HG03135 (cell line): ENCODE measurements at regions not wholly inside any gene's neighbourhood (a gene's known extent, or its start where the extent isn't known, plus 50 kb on each side); places are given as distances from the start of the nearest gene placed in this dataset.
A peak's percentile ranks its signal among the peaks of the same experiment; 100 is the strongest.

Experiments
- ATAC-seq: cut with Tn5 transposase; IDR thresholded peaks from one replicate; pipeline ENCODE4 v1.9.1; 2021; ENCODE audit warnings: mild to moderate bottlenecking, moderate library complexity; ENCODE audit not compliant: unreplicated experiment

DNA sequence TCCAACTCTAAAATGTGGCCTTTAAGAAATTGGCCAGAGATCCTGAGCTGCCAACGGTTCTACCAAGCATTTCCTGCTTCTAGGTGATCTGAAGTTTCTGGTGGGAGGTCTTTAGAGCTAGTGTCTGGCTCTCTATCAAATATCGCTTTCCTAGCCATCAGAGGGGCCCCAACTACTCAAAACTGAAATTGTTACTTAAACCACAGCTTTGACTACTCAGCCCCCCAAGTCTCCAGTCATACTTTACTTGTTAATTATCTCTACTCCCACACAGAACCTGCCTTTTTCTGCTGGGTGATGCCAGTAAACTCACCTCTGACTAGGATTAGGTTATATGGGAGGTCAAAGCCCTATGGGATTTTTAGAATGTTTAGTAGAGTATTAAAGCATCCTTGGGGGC is 95.1 kb downstream of the FASLG start:
- no peak for ATAC-seq

DNA sequence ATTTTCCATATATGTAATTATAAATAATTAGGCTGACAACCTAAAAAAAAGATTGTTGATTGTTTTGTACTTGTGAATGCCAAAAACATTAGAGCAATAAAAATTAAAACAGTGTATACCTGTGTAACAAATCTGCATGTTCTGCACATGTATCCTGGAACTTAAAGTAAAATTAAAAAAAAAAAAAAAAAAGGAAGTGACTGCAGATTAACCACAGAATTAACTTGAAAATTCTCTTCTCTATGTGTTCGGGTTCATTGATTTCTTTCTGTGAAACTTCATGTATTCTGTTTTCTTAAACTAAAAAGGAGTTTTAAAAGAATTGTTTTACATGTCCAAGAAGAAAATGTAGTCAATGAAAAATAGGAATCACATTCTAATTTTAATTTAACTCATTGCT is 95.7 kb downstream of the FASLG start:
- no peak for ATAC-seq

DNA sequence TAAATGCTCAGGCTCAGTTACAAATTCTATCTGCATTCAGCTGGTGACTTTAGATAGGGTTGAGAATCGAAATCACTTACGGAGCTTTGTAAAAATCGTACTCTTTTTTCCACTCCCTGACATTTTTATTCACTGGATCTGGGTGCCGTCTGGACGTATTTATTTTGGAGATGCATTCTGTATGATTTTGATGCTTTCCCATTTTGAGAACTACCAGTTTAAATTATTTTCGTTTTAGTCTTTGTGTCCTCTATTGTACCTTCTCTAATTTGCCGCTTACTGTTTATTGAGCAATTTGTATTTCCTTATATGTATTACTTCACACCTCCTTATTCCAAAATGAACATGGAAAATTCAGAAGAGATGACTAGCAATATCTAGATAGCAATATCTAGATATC is 96.2 kb downstream of the FASLG start:
- ATAC-seq, result no peak

DNA sequence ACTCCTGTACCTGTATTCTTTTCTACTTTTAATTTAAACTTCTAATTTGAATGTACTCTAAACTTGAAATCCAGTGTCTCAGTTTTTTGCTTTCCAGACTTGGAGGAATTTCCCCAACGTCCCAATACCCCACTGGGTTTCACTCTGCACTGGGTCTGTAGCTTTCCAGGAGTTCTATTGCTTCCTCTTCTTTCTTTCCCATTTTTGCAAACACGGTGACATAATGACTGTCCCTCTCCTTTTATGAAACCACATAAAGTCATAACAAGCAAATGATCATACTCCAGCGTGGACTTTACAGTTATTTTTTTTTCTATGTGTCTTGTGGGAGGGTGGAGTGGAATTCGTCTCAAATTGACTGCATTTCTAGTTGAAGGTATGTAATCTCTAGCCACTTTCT is 97.1 kb downstream of the FASLG start:
- no peak for ATAC-seq

DNA sequence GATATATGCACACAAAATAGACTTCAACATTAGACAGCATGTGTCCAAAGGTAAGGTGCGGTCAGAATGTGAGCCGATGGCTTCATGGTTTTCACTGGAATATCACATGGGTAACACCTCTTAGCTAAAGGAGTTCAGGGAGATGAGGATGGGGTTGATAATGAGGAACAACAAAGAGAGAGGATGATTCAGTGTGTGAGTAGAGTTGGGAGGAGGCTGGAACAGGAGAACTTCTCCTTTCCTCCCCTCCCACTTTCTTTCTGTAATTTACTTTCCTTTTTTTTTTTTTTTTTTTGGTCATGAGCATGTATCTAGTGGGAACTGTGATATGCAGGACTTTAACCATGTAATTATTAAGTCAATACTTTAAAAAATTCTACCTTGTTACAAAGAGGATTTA is 99.4 kb downstream of the FASLG start:
- ATAC-seq, result no peak

DNA sequence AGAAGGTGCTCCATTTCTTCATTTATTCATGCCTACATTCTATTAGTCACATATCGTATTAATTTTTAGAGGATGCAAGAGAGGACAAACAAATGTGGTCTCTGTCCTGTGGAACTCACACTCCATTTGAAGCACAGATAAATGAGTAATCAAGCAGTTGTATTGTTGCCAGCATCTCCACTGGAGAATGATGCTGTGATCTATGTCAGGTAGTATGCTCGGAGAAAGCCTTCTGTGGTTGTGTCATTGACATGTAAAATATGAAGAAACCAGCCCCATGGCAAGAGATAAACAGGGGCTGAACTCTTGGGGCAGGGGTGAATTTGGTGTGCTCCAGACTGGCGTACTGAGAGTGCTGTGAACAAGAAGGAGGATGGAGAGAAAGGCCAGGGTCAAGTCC is 101.2 kb downstream of the FASLG start:
- no peak for ATAC-seq

DNA sequence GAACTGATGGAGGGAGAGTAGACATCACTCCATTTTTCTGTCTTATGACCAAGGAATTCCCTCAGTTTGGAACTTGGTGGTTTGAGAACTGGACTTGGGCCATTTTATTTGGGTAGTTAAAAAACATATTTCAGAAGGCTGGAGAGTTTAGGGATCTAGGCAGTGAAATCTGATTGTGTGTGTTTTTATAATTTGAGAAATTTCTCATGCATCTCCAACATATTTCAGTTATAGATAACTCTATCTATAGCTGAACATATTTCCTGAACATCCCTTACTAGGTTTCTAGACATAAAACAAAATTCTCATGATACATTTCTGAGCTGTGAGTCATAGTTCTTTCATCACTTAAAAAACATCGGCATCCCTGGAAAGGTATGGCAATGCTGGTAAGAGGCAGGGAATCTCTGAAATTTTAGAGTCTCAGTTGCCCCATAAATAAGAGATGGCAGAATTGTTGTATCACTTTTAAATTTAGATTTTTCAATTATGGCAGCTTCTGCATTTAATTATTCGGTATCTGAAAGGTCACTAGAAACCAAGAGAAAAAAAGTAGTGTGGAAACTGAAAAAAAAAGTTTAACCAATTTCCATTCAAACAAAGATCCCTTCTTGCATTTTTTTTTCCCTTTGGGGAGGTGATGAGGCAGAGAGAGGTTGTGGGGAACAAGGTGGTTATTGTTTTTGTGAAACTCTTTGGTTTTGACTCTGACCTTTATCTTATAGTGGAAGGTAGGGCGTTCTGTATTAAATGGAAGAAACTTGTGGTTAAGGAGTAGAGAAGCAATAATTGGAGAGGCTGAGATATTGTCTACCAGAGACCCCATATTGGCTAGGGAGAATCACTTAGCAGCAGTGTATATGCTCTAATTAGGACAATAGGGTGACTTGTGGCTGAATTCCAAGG is 102.9 kb downstream of the FASLG start:
- no peak for ATAC-seq

DNA sequence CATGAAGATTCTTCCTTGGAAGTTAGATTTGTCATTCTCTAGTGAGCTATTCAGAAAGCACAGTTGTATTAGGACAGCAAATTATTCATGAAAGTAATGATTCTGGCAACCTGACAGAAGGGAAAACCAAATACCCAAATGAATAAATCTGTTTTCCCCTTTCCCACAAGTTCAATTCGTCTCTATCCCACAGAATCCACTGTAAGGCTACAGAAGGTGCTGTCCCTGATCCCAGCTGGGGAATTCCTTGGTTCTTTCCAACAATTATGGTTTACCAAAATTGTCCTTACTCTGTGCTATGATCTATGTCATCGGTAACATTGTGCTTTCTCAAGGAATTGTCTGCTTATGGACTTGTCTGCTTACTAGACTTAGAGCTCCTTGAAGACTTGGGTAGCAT is 104.2 kb downstream of the FASLG start:
- ATAC-seq, result no peak

DNA sequence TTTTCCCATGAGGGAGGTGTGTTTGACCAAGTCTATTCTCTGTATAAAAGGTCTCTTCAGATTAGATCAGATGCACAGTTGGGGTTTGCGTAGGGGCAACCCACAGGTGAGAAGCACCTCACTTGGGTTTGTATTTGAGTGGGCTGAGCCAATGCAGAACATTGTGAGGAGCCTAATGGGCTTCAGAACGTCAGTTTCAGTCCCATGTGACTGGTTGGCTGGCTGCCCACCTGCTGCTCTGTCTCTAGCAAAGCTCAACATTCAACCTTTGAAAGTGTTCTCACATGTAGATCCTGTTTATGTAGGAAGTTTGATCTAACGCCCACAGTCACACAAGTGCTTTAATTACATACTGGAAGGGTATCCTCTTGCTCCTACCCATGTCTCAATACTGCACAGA is 105.5 kb downstream of the FASLG start:
- no peak for ATAC-seq

DNA sequence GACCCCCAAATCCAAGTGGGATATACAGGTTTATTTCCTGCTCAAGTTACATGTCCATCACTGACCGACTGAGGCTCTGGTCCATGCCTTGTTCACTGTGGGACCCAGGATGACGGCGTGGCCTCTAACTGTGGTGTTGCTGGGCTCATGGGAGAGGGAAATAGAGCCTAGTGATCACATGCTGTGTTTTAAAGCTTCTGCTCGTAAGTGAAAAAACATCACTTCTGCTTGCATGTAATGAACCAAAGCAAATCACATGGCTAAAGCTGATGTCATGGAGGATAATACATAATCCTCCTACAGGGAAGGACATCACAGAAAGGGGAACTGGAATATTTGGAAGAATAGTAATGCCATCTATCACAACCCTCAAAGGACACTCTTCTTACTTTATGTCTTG is 107.6 kb downstream of the FASLG start:
- no peak for ATAC-seq

DNA sequence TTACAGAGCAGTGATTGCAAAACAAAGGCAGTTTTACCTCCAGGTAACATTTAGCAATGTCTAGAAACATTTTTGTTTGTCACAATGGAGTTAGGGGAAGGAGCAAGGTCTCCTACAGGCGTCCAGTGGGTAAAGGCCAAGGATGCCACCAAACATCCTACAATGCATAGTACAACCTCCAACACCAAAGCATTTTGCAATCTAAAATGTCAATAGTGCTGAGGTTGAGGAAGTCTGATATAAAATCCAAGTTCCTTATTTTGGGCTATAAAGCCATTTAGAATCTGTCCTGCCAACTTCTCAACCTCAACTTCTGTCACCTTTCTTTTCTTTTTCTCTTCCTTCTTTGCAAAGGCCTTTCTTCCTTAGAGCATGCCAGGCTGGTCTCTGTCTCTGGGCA is 111.2 kb downstream of the FASLG start:
- ATAC-seq, result no peak

DNA sequence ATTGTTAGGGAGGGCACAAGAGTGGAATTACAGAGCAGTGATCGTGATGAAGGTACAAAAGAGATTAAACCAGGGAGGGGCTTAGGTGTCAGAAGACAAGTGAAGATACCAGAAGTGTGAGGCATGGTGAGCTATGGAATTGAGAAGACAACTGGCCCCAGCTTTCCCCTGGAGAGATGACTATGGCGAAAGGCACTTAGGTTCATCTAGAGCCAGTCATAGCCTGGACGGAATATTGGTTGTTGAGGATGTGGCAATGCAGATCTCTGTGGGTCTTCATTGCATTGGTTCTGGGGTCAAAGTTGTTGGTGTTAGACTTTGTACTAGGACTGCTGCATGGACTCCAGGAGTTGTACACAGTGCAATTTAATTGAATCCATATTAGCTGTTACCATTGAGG is 115.7 kb downstream of the FASLG start:
- no peak for ATAC-seq

DNA sequence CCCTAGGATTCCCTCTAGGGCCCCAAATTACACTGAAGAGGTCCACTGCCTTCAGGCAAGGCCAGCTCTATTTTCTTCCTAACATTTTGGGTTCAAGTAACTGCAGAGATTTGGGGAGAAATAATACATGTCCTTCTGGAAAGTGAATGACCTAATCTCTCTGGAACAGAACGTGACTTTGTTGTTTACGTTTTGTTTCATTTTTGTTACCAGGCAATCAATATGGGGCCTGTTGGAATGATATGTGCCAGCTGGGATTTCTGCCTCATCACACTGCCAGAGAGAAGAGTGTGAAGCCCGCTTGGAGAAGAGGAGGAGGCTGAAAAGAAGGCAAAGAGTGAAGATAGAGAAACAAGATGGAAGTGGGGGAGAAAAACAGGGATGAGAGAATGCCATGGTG is 116.7 kb downstream of the FASLG start:
- ATAC-seq, result no peak

DNA sequence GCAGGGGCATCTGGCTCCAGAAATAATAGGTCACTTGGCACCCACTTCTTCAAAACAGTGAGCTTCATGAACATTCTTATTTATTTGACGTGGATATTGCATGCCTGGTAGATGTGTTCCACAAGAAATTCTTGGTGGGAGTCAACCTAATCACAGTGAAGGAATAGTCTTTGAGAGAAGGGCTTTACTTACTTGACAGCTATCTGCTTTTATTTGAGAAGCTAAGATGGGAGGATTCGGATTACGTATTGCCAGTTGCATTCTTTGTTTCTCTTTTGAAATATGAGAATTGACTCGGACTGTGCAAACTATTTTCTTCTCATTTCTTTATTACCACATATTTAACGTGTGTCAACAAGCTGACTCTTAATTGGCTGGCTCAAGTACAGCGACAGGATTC is 117.2 kb downstream of the FASLG start:
- ATAC-seq, result no peak

DNA sequence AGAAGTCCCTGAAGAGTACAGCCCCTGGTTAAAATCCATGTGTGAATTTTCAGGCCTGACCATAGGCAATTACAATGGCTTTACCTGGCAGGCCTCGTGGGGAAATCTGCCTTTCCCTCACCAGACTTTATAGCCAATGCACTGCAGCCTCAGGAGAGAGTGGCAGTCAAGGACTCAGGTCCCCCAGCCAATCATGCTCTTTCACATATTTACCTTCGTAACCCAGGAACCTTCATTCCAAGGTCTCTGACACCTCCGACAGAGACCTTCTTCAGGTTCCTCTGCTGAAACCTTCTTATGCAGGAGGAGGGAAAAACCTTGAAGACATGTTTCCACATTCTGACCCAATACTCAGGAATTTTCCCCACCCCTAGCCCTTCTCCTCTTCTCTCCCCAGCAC is 118.9 kb downstream of the FASLG start:
- no peak for ATAC-seq

DNA sequence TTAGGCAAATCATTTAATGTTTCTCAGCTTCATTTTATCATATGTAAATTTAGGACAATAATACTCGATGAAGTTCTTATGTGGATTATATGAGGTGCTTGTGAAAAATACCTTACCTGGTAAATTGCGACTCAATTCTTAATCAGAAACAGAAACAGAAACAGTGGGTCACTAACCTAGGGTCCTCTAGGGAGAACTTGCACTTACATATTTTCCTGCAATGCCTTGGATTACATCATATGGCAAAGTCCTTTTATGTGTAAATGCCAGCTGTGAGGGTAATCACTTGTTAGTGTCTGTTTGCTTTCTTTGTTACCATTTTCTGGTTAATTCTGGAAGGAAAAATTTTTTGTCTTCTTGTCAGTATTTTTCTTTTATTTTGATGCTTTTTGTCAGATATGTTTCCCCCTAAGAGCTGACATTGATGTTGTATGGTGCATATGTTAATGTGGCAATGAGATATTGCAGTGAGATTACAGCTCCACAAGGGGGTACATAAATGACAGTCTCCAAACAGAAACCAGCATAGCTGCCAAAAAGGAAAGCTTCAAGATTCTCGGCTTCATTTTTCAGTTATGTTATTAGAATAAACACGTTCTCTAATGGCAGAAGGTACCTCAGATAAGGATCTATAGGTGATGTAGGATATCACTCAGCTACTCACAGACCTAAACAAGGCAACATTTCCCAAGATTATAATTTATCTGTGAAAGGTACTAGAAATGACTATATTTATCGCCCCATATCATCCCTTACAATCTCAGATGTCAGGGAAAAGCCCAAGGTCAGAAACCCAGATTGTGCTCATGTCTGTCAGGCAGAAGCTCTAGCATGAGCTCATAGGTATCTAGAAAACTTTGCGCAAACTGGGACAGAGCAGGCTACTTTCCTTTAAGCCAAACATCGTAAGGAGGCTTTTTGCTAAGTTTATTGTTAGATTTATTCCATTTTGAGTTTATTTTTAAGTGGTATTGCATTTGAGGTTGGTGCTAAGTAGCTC is 119.9 kb downstream of the FASLG start:
- peak; percentile 71 for ATAC-seq

DNA sequence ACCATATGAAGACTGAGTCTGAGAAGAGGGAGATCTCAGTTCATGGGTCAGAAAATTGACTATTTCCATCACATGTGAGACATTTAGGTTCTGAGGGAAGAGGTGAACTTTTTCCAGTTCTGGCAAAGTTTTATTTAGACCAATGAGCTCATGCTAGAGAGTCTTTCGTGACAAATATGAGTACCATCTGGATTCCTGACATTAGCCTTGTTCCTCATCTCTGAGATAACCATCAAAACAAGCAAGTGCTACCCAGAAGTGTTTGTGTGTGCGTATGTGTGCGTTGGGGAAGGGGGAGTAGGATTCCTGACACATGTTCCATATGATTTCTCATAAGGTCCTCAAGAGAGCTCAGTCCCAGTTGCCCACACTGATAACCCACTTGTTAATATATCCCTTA is 120.6 kb downstream of the FASLG start:
- no peak for ATAC-seq

DNA sequence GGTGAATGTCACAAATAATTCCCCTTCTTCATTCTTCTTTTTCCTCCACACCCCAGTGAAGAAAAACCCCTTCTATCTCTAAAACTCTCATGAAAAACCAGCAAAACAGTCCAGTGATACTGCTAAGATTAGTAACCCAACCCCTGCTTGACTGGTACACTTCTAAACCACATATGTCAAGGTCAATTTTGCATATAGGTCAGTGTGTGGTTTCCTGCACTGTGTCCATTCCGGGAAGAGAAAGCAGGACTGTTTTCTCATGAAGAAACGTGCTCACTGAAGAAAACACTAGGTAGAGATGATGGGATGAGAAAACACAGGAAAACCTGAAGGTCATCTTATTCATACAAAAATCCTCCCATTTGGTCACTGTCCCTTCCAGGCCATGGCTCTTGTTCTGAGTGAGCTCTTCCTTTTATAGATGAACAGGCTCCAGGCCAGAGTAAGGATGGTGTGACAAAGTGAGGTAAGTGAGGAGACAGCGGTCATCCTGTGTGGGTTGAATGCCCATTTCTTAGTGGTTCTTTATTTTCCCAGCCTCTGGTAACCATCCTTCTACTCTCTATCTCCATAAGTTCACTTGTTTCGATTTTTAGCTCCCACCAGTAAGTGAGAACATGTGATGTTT is 122.7 kb downstream of the FASLG start:
- no peak for ATAC-seq

DNA sequence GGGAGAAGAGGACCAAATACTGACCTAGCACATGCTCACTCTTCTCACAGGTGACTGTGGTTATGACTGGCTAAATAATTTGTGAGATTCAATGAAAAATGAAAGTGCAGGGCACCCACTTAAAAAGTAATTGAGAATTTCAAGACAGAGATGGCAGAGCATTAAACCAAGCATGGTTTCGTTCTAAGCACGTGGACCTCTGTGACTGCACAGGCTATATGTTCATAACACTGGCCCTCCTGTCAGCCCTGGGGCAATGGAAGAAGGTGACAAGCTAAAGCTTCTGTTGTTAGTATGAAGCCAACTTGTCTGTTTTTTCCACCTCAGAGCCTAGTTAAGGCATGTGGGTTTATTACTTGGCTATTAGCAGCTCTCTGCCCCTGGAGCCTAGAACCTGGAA is 130.9 kb downstream of the FASLG start:
- ATAC-seq, result no peak

DNA sequence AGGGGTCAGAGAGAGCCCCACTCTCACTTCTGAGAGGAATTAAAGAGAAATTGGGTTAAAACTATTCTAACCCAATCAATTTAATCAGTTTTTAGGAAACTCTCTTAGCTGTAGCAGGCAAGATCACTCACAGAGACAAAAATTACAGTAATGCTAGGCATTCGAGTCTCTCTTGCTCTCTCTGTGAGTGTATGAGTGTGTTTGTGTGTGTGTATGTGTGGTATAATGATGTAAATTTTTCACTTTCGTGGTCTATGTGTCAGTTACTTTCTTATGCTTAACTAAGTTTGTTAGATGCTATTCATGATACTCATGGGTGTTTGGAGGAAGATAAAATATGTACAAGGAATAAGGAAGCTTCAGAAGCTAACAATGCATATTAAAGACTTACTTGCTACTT is 131.3 kb downstream of the FASLG start:
- no peak for ATAC-seq

DNA sequence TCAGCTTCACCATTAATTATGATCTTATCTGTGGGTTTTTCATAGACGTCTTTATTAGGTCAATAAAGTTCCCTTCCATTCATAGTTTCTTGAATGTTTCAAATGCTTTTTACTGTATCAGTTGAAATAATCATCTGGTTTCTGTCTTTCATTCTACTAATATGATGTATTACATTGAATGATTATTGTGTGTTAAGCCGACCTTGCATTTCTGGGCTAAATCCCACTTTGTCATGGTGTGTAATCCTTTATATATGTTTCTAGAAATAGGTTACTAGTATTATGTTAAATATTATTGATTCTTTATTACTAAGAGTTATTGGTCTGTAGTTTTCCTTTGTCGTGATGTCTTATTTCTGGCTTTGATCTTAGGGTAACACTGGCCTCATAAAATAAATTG is 134.9 kb downstream of the FASLG start:
- ATAC-seq, result no peak
